ENCODE measurements at regions not wholly inside any gene's neighbourhood (a gene's known extent, or its start where the extent isn't known, plus 50 kb on each side); places are given as distances from the start of the nearest gene placed in this dataset.
"Not testable (repeated sequence)": the region's sequence is repeated elsewhere in the genome, so short reads cannot be mapped to it uniquely, and the experiment has no call there.

- DNase-seq (ENCODE audit: low spot score), result no peak
- FAIRE-seq, result no peak
These were observed 566.2 kb upstream of the CDH2 start for GRCh38 chr18:28743115-28743514.

DNA sequence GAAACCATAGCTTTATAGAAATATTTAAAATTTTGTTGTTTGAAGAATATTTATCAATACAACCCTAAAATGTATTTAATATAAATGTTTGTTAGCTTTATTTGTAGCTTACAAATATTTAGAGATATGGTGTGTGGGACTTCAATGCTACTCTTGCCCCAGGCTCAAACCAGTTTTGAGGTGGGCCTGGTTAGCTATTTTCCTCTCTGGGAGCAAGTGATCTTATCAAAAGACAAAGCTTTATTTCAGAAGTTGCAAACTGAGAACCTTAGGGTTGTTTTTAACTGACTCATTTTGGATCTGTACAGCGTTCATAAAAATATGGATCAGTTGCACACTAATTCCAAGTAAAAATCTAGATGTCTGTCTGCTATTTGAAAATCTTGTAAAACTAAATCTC lies 563.6 kb upstream of the CDH2 start:
- FAIRE-seq (no peak), DNase-seq (ENCODE audit: low spot score) (no peak)

- FAIRE-seq, result no peak
- DNase-seq (ENCODE audit: low spot score), result no peak
These were observed 560.0 kb upstream of the CDH2 start for GRCh38 chr18:28736951-28737350.

DNA sequence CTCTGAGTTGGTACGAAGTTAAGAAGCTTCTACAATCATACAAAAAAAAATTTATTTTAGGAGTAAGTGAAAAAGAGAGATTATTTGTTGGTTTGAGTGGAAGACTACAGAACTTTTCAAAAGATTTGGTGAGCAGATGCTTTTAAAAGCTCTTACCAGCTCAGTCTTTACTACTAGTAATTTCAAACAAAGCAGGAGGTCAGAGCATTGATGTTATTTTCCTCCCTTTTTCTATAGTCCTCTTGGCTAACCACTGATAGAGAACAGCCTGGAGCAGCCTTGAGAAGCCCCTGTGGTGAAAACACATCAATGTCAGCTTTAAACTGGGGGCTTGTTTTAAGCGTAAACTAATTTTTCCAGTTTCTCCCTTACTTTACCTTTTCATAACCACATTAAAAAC lies 559.3 kb upstream of the CDH2 start:
- DNase-seq (ENCODE audit: low spot score) (no peak), FAIRE-seq (no peak)

DNA sequence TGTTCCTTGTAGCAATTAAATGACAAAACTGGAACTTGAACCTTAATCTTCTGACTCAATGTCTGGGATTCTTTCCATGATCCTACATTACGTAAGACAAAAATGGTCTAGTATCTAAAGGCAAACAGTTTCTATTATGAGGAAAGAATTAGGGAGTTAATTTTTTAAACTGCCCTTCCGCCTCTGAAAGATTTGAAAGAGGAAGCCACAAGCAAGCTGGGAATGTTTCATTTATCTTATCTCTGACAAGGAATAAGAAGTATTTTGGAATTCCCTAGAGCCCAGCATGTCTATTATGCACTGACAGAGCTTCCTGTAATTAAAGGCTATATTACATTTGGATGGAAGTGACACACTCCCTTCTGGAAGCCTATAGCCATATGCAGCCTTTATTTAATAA lies 558.8 kb upstream of the CDH2 start:
- DNase-seq (ENCODE audit: low spot score) (no peak), FAIRE-seq (no peak)

DNA sequence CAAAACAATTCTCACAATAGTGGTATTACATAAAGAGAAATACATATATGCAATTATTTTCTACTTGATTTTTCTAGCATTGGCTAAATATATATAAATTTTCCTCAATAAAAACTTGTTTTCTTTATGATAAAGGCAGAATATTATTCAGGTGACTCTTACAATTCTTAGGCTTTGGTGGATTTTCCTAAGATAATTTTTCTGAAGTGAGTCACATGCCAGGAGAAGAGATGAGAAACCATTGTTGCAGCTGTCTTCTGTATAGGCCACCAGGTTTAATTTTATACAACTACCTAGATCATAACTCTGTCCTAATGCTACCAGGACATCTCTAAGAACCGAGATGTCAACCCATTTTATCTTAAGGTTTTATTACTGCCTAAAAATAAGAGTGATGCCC lies 552.4 kb upstream of the CDH2 start:
- peak; percentile 1 for DNase-seq (ENCODE audit: low spot score)
- no peak for FAIRE-seq

DNA sequence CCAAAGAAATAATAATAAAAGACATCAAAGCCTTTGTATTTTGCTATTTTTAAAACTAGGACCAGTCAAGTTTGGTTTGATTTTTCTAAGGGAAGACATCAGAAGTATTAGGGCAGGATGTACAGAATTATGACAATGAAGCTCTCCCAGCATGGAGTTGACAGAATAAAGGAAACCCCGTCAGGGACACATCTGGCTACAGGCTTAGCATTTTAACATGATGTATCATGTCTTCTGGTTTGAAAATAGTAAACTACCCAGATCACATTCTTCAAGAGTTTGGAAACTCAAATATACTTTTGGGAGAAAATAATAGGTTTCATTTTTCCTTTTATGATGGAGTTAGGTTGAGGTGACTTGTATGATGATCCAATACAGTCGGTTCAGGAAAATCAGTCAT lies 552.0 kb upstream of the CDH2 start:
- DNase-seq (ENCODE audit: low spot score) (no peak), FAIRE-seq (no peak)

DNA sequence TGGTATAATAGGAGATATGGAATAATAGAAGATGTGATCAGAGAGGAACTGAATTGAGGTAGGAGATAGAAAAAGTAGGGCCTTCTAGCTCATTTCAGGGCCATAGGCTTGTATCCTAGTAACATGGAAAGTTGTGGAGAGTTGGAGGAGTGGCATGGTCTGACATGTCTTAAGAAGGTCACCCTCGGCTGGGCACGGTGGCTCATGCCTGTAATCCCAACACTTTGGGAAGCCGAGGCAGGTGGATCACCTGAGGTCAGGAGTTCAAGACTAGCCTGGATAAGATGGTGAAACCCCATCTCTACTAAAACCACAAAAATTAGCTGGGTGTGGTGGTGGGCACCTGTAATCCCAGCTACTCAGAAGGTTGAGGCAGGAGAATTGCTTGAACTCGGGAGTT lies 550.3 kb upstream of the CDH2 start:
- FAIRE-seq; DNase-seq (ENCODE audit: low spot score): not testable (repeated sequence)

GRCh38 chr18:28725876-28726275 lies 548.9 kb upstream of the CDH2 start:
- DNase-seq (ENCODE audit: low spot score), result no peak
- FAIRE-seq, result no peak

DNA sequence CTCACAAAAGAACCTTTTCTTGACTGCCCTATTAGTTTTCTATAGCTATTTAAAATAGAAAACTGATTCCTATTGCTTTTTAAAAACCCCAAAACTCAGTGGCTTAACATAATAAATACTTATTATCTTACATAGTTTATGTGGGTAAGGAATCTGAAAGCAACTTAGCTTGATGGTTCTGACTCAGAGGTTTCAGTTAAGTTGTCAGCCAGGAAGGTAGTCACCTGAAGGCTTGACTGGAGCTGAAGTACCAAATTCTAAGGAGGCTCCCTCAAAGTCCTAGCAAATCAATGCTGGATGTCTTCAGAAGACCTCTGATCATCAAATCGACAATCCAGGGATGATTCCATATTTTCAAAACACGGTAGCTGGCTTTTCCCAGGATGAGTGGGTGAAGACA lies 546.6 kb upstream of the CDH2 start:
- FAIRE-seq (no peak), DNase-seq (ENCODE audit: low spot score) (no peak)

GRCh38 chr18:28718696-28719095 lies 541.8 kb upstream of the CDH2 start:
- FAIRE-seq (no peak), DNase-seq (ENCODE audit: low spot score) (no peak)

- FAIRE-seq (no peak), DNase-seq (ENCODE audit: low spot score) (no peak)
These were observed 539.4 kb upstream of the CDH2 start for GRCh38 chr18:28716338-28716737.

DNA sequence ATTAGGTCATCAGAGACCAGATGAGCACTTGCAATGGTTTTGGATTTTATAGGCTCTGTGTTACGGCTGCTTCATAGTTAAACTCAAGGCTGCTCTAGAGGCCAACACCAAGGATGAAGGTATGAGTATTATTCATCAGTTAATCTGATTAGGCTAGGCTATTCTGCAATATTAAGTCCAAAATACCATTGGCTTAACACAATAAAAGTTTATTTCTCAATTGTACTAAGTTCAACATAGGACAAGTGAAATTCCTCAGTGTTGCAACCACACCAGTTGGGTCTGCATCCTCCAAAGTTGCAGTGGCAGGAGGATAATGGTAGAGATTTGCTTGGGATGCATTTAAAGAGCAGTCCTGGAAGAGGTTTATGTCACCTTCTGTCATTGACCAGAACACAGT lies 538.3 kb upstream of the CDH2 start:
- DNase-seq (ENCODE audit: low spot score) (no peak), FAIRE-seq (no peak)

GRCh38 chr18:28714498-28714897 lies 537.6 kb upstream of the CDH2 start:
- DNase-seq (ENCODE audit: low spot score) (no peak), FAIRE-seq (no peak)

- DNase-seq (ENCODE audit: low spot score) (no peak), FAIRE-seq (no peak)
These were observed 536.0 kb upstream of the CDH2 start for GRCh38 chr18:28712796-28713425.

DNA sequence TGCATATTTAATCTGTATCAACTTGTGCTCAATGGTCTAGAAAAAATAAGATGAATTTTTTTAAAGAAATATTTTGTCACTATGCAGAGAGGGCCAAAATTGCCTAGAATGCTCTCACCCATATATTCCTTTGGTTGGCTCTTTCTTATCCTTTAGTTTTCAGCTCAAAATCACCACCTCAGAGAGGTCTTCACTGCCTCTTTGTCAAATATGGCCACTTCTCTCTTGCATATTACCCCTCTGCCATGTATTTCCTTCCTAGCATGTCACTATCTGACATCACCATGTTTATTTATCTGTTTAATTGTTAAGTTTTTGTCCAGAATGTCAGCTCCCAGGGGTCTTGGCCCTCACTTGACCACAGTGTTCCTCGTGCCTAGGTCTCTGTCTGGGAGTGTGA lies 535.2 kb upstream of the CDH2 start:
- DNase-seq (ENCODE audit: low spot score) (no peak), FAIRE-seq (no peak)

GRCh38 chr18:28711096-28711495 lies 534.2 kb upstream of the CDH2 start:
- FAIRE-seq (no peak), DNase-seq (ENCODE audit: low spot score) (no peak)

GRCh38 chr18:28707006-28707405 lies 530.1 kb upstream of the CDH2 start:
- no peak for DNase-seq (ENCODE audit: low spot score)
- FAIRE-seq, result no peak

DNA sequence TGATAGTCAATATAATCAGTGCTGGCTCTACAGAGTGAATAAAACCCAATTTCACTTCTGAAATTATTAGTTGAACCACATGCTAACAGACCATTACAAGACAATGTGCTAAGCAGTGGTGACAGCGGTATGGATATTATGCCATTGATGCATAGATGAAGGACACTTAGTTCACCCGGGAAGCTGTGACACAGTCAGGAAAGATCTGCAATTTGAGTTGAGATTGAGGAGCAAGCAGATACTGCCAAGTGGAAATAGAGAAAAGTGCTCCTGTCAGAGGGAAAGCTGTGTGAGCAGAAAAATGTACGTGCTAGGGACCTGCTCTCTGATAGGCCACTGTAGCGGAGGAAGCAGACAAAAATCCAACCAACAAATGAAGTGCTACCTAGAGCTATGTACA lies 529.5 kb upstream of the CDH2 start:
- DNase-seq (ENCODE audit: low spot score), result no peak
- no peak for FAIRE-seq

GRCh38 chr18:28705482-28705881 lies 528.6 kb upstream of the CDH2 start:
- DNase-seq (ENCODE audit: low spot score) (no peak), FAIRE-seq (no peak)

- DNase-seq (ENCODE audit: low spot score), result no peak
- no peak for FAIRE-seq
These were observed 515.4 kb upstream of the CDH2 start for GRCh38 chr18:28692337-28692736.

DNA sequence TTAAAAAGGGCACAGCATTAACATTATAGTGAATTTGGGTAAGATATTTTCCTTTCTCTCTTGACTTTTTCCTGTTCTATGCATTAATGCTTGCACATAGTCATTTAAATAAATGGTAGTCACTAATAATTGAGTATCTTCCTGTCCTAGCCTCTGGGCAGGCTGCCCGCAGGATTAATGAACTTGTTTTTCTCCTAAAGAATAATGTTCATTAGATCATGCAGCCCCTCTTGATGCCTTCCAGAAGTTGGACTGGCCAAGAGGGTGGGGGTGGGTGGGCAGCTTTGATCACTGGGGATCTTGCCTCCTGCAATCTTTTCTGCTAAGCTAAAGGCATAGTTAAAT lies 514.5 kb upstream of the CDH2 start:
- DNase-seq (ENCODE audit: low spot score) (no peak), FAIRE-seq (no peak)

DNA sequence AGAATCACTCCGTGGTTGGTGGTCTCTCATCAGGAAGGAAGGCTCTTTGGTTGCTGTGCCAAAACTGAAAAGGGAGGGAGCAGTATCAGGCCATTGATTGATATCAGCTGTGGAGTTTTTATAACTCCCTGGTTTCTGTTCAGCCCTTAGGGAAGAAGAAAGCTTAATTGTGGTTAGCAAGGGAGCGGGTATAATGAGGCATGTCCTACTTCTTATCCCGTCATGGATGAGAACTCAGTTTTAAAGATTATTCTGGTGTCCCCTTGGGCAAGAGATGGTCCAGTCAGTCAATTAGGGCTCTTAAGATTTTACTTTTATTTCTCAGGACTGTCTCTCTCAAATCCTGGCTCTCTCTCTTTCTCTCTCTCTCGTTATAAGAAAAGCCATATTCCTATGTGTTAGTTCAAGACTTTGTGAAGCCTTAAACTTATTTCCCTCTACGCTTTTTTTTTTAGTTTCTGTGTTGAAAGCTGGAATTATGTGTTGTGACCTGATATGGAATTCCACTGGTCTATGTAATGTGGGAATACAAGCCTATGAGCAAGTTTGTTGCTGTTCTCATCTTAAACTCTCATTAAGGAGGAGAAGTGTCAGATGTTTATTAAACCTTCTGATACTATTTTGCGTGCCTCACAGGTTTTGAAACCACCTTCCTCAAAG lies 514.0 kb upstream of the CDH2 start:
- FAIRE-seq (no peak), DNase-seq (ENCODE audit: low spot score) (no peak)

GRCh38 chr18:28690100-28690499 lies 513.2 kb upstream of the CDH2 start:
- no peak for FAIRE-seq
- no peak for DNase-seq (ENCODE audit: low spot score)

Measured in urothelium cell line (cell line).